Activated T-cell treated with anti-CD3 and anti-CD28 coated beads, Interleukin-2, amount 50 U/mL, for 48 hours (primary cell): ENCODE measurements at regions not wholly inside any gene's neighbourhood (a gene's known extent, or its start where the extent isn't known, plus 50 kb on each side); places are given as distances from the start of the nearest gene placed in this dataset.

ENCODE experiments used
- DNase-seq, 2 experiments: peaks; one replicate each; pipeline ENCODE4 v3.0.0-alpha.2; 2020

GRCh38 chr9:81480828-81481604, 208.3 kb downstream of the TLE1 start:
- no peak for DNase-seq

- DNase-seq: no peak
Measured at GRCh38 chr9:81479573-81479972, 209.8 kb downstream of the TLE1 start.

GRCh38 chr9:81477669-81478068, 211.7 kb downstream of the TLE1 start:
- no peak for DNase-seq

GRCh38 chr9:81476813-81477490, 212.4 kb downstream of the TLE1 start:
- DNase-seq: no peak

- DNase-seq: no peak
Measured at GRCh38 chr9:81474792-81475191, 214.6 kb downstream of the TLE1 start.

GRCh38 chr9:81474125-81474524, 215.2 kb downstream of the TLE1 start:
- DNase-seq: no peak

GRCh38 chr9:81473708-81474107, 215.6 kb downstream of the TLE1 start:
- no peak for DNase-seq

- no peak for DNase-seq
Measured at GRCh38 chr9:81473206-81473605, 216.1 kb downstream of the TLE1 start.

- DNase-seq: no peak
Measured at GRCh38 chr9:81472701-81473100, 216.6 kb downstream of the TLE1 start.

GRCh38 chr9:81470864-81471263, 218.5 kb downstream of the TLE1 start:
- DNase-seq: no peak

GRCh38 chr9:81468084-81468595, 221.2 kb downstream of the TLE1 start:
- no peak for DNase-seq

GRCh38 chr9:81466981-81467380, 222.4 kb downstream of the TLE1 start:
- DNase-seq: no peak

GRCh38 chr9:81465468-81466011, 223.8 kb downstream of the TLE1 start:
- no peak for DNase-seq

- no peak for DNase-seq
Measured at GRCh38 chr9:81462801-81463200, 226.5 kb downstream of the TLE1 start.

GRCh38 chr9:81461196-81461595, 228.2 kb downstream of the TLE1 start:
- no peak for DNase-seq

- DNase-seq: no peak
Measured at GRCh38 chr9:81460693-81461092, 228.7 kb downstream of the TLE1 start.

- DNase-seq: no peak
Measured at GRCh38 chr9:81459591-81459990, 229.8 kb downstream of the TLE1 start.

GRCh38 chr9:81456431-81457006, 232.8 kb downstream of the TLE1 start:
- DNase-seq: no peak

- no peak for DNase-seq
Measured at GRCh38 chr9:81455462-81456219, 233.7 kb downstream of the TLE1 start.

GRCh38 chr9:81445331-81445921, 243.9 kb downstream of the TLE1 start:
- no peak for DNase-seq

- DNase-seq: no peak
Measured at GRCh38 chr9:81431641-81432040, 257.7 kb downstream of the TLE1 start.

GRCh38 chr9:81430727-81431126, 258.6 kb downstream of the TLE1 start:
- DNase-seq: no peak
